H1 (cell line): ENCODE measurements at regions not wholly inside any gene's neighbourhood (a gene's known extent, or its start where the extent isn't known, plus 50 kb on each side); places are given as distances from the start of the nearest gene placed in this dataset.

ENCODE experiments used
- EZH2 ChIP-seq: fragments of 200-600 bp; sonication (generic); IDR thresholded peaks from 2 replicates; pipeline ENCODE4 v1.7.1; 2012; ENCODE audit warnings: low read depth, mild to moderate bottlenecking, moderate library complexity, low read length, inconsistent platforms; ENCODE audit not compliant: severe bottlenecking
- HDAC6 ChIP-seq: IDR thresholded peaks from one replicate; pipeline ENCODE4 v1.7.1; 2012; ENCODE audit warnings: low read depth, mild to moderate bottlenecking, inconsistent platforms, low read length, moderate library complexity

DNA sequence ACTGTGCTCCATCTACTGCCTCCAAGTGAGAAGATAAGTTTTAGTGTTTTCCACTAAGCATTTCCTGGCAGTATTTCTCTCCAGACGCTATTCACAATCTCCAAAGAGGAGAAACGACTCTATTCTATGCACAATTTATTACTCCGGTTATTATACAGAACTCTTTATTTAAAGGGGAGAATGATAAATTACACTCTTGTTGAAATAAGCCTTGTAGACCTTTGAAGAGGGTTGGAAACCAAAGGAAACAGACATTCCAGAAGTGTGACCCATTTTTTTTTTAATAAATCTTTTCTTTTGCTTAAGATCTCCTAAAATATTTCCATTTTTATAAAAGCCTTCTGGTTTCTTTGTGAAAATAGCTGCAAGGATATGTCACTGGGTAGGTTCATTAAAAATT is 76.1 kb upstream of the HDAC9 start:
- TF ChIP-seq EZH2 (no peak), HDAC6 (no peak)
